ENCODE measurements at regions not wholly inside any gene's neighbourhood (a gene's known extent, or its start where the extent isn't known, plus 50 kb on each side); places are given as distances from the start of the nearest gene placed in this dataset.

DNA sequence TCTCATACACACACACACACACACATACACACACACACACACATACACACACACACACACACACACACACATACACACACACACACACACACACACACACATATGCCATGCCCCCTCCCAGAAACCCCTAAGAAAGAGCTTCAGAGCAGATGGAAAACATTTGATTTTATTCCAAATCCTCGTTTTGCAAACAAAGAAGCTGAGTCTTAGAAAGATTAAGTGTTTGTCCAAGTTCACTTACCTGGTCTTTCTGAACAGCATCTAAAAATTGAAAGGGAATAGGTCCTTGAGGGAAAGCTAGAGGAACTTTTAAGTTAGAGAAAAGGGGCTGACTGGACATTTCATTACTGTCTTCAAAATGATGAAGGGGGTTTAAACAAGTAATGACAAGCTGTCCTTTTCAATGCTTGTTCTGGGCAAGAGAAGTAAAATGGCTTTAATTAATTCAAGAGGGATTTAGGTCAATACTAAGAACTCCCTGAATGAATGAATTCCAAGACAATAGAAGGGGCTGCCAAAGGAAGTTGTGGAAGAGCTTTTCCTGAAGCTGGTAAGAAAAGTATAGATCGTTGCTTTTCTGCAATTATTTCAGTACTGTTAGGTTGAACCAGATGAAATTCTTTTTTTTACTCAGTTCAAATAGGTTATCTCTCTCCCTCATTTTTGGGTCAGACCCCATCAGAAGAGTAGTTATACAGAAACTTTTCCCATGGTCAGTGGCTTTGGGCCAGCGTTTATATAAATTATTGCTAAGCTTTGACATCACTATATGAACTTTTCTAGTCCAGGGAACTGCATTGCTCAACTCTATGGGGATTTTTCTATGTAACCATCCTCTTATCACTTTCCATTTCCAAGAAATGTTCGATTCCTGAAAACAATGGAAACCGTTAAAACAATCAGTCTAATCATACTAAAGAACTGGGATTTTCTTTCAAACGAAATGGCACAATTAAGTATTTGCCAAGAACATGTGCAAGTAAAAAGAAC is 261.4 kb downstream of the MTERF1 start:
- no peak for ATAC-seq
- Histone ChIP-seq H3K27me3 (ENCODE audit: control insufficient read depth in 2 of 2, insufficient read depth in 2 of 2, low read length in 2 of 2) (no peaks in the 10 kb centered on the region), H3K4me2 (ENCODE audit: insufficient read depth, low read length) (no peak overlapping the region), H3K36me3 (ENCODE audit: control insufficient read depth, insufficient read depth, low read length) (no peaks in the 10 kb centered on the region), H3K4me3 (no peak overlapping the region), H3K9me3 (replicated peaks; ENCODE audit: control insufficient read depth, insufficient read depth, low read depth, low read length) (no peaks in the 10 kb centered on the region), H3K9me1 (ENCODE audit: control insufficient read depth, insufficient read depth, low read length) (no peaks in the 10 kb centered on the region), H3K9ac (ENCODE audit: insufficient read depth in 1 of 2, low read depth in 2 of 2, low read length in 2 of 2) (no peak overlapping the region), H3K27ac (ENCODE audit: extremely low read depth, low read depth, low read length) (no peak overlapping the region), H3K79me2 (ENCODE audit: control insufficient read depth, insufficient read depth, low read length) (no peaks in the 10 kb centered on the region), H2AFZ (ENCODE audit: low read depth, low read length) (0 out of 2 replicates have a peak overlapping the region, but pooled peaks have one; percentile 7), H4K20me1 (replicated peaks; ENCODE audit: control insufficient read depth, insufficient read depth, low read length) (no peaks in the 10 kb centered on the region), H3K4me1 (replicated peaks in 1 of 2; ENCODE audit: control insufficient read depth in 2 of 2, insufficient read depth in 2 of 2, low read length in 2 of 2) (no peaks in the 10 kb centered on the region)
- BruUV-seq (replicated peaks): no TSS peak
- POLR2A ChIA-PET: interaction anchor here (0.5 to 0.8 kb wide), 4 partner anchors 9 to 241 kb away, joined by 3 read pairs; no protein-coding TSS in a partner anchor
- TF ChIP-seq MCM3 (IDR thresholded peaks at IDR 0.05) (peak; percentile 71; the same call in 1 of the 2 replicates), RB1 (IDR thresholded peaks at IDR 0.05; ENCODE audit: low read depth) (no peak)
- in situ Hi-C loops (cut with MboI) (no loop called here), intact Hi-C loops (cut with micrococcal nuclease) (no loop called here)
- WGBS (ENCODE audit: insufficient coverage, low coverage, missing lambda C conversion rate): 2% methylated on average over 6 of the region's 6 CpGs
- no peak for DNase-seq (ENCODE audit: extremely low read depth in 1 of 4, low spot score in 3 of 4)
- CTCF ChIA-PET (ENCODE audit: low intra/inter-chr PET ratio): no interaction called here
- no peak for FAIRE-seq

DNA sequence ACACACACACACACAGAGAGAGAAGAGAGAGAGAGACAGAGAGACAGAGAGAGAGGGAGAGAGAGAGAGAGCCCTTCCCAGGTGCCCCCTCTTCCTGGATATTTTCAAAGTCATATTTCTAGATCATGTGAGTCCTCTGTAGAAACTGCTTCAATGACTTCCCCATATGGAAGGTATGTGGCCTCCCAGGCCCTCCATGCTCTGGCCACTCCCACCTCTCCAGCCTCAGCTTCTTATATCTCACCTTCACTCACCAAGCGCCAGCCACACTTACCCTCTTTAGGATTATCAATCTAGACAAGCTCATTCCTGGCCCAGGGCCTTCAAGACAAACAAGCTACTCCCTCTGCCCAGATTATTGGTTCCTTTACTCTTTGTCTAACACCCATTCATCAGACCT is 259.7 kb downstream of the MTERF1 start:
- no peak for FAIRE-seq
- peak; percentile 88 for ATAC-seq
- H2AFZ ChIP-seq (ENCODE audit: low read depth, low read length): peak overlapping the region; percentile 30; the same call in 1 of the 2 replicates
- H3K9me1 ChIP-seq (ENCODE audit: control insufficient read depth, insufficient read depth, low read length): no peaks in the 10 kb centered on the region
- peak in 1 of 4 experiments; percentile 61 for DNase-seq (ENCODE audit: extremely low read depth in 1 of 4, low spot score in 3 of 4)
- H3K79me2 ChIP-seq (ENCODE audit: control insufficient read depth, insufficient read depth, low read length): no peaks in the 10 kb centered on the region
- no peaks in the 10 kb centered on the region for H3K9me3 ChIP-seq (replicated peaks; ENCODE audit: control insufficient read depth, insufficient read depth, low read depth, low read length)
- H3K4me1 ChIP-seq (replicated peaks in 1 of 2; ENCODE audit: control insufficient read depth in 2 of 2, insufficient read depth in 2 of 2, low read length in 2 of 2): no peaks in the 10 kb centered on the region
- no peaks in the 10 kb centered on the region for H3K27me3 ChIP-seq (ENCODE audit: control insufficient read depth in 2 of 2, insufficient read depth in 2 of 2, low read length in 2 of 2)
- H3K4me3 ChIP-seq: no peak overlapping the region
- no peak overlapping the region for H3K4me2 ChIP-seq (ENCODE audit: insufficient read depth, low read length)
- WGBS (ENCODE audit: insufficient coverage, low coverage, missing lambda C conversion rate): 0% methylated on average over 1 of the region's 1 CpG
- in situ Hi-C loops (cut with MboI): no loop called here
- no peak overlapping the region for H3K9ac ChIP-seq (ENCODE audit: insufficient read depth in 1 of 2, low read depth in 2 of 2, low read length in 2 of 2)
- intact Hi-C loops (cut with micrococcal nuclease): no loop called here
- ChIA-PET CTCF (ENCODE audit: low intra/inter-chr PET ratio) (no interaction called here), POLR2A (interaction anchor here (0.7 kb wide), 1 partner anchor 12 kb away, joined by 5 read pairs; no protein-coding TSS in a partner anchor)
- TF ChIP-seq, protein P1, sequence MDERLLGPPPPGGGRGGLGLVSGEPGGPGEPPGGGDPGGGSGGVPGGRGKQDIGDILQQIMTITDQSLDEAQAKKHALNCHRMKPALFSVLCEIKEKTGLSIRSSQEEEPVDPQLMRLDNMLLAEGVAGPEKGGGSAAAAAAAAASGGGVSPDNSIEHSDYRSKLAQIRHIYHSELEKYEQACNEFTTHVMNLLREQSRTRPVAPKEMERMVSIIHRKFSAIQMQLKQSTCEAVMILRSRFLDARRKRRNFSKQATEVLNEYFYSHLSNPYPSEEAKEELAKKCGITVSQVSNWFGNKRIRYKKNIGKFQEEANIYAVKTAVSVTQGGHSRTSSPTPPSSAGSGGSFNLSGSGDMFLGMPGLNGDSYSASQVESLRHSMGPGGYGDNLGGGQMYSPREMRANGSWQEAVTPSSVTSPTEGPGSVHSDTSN (CRISPR knock-in tag; IDR thresholded peaks at IDR 0.05; ENCODE audit: low read depth): no peak
- TF ChIP-seq, protein P1 (tag; conservative IDR thresholded peaks at IDR 0.05; ENCODE audit: low read depth): 0 out of 2 replicates have a peak, but pooled peaks have one; percentile 41
- TF ChIP-seq NR3C1 (CRISPR knock-in tag; IDR thresholded peaks at IDR 0.05): no peak
- TF ChIP-seq, protein P2, sequence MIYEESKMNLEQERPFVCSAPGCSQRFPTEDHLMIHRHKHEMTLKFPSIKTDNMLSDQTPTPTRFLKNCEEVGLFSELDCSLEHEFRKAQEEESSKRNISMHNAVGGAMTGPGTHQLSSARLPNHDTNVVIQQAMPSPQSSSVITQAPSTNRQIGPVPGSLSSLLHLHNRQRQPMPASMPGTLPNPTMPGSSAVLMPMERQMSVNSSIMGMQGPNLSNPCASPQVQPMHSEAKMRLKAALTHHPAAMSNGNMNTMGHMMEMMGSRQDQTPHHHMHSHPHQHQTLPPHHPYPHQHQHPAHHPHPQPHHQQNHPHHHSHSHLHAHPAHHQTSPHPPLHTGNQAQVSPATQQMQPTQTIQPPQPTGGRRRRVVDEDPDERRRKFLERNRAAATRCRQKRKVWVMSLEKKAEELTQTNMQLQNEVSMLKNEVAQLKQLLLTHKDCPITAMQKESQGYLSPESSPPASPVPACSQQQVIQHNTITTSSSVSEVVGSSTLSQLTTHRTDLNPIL (CRISPR knock-in tag; IDR thresholded peaks at IDR 0.05): no peak
- TF ChIP-seq OTX1 (CRISPR knock-in tag; IDR thresholded peaks at IDR 0.05): 0 out of 2 replicates have a peak, but pooled peaks have one; percentile 35
- 0 out of 2 replicates have a peak, but pooled peaks have one; percentile 23 for TF ChIP-seq L3MBTL2 (IDR thresholded peaks at IDR 0.05)
- BruUV-seq (replicated peaks): no TSS peak
- no peak overlapping the region for H3K27ac ChIP-seq (ENCODE audit: extremely low read depth, low read depth, low read length)
- no peaks in the 10 kb centered on the region for H4K20me1 ChIP-seq (replicated peaks; ENCODE audit: control insufficient read depth, insufficient read depth, low read length)
- no peaks in the 10 kb centered on the region for H3K36me3 ChIP-seq (ENCODE audit: control insufficient read depth, insufficient read depth, low read length)
